Liver (tissue), 8 donors: ENCODE measurements at regions not wholly inside any gene's neighbourhood (a gene's known extent, or its start where the extent isn't known, plus 50 kb on each side); places are given as distances from the start of the nearest gene placed in this dataset.

Experiments used
- DNase-seq: peaks from one replicate; pipeline ENCODE4 v3.0.0-alpha.2; 2017; ENCODE audit warnings: low spot score
- H3K27ac ChIP-seq, 2 donors: one replicate each; pipeline ENCODE4 v1.7.0; 2013; ENCODE audit warnings: inconsistent platforms in 2 of 2, low read length in 2 of 2, control low read depth in 1 of 2, low read depth in 1 of 2, mild to moderate bottlenecking in 1 of 2
- H3K27me3 ChIP-seq, 4 donors: one replicate each; pipeline versions ENCODE4 v1.6.1 to v1.7.0; 2013; ENCODE audit warnings: low read length in 3 of 4, inconsistent platforms in 1 of 4, mild to moderate bottlenecking in 1 of 4, moderate library complexity in 1 of 4; ENCODE audit not compliant: control insufficient read depth in 4 of 4, insufficient read depth in 4 of 4
- H3K36me3 ChIP-seq, 4 donors: one replicate each; pipeline versions ENCODE4 v1.6.1 to v1.7.0; 2013; ENCODE audit warnings: low read length in 3 of 4, mild to moderate bottlenecking in 3 of 4, low read depth in 1 of 4, moderate library complexity in 1 of 4; ENCODE audit not compliant: control insufficient read depth in 4 of 4, insufficient read depth in 3 of 4
- H3K4me1 ChIP-seq, 4 donors: one replicate each; pipeline versions ENCODE4 v1.6.1 to v1.7.0; 2013; ENCODE audit warnings: low read length in 3 of 4, mild to moderate bottlenecking in 3 of 4, moderate library complexity in 1 of 4; ENCODE audit not compliant: control insufficient read depth in 4 of 4, insufficient read depth in 4 of 4
- H3K4me3 ChIP-seq, 3 donors: one replicate each; pipeline versions ENCODE4 v1.6.1 to v1.7.0; 2013; ENCODE audit warnings: low read length in 3 of 3, control low read depth in 1 of 3, low read depth in 1 of 3, mild to moderate bottlenecking in 1 of 3
- H3K9ac ChIP-seq, 2 donors: one replicate each; pipeline ENCODE4 v1.7.0; 2013; ENCODE audit warnings: low read length in 2 of 2, mild to moderate bottlenecking in 2 of 2, moderate library complexity in 2 of 2, control low read depth in 1 of 2, low read depth in 1 of 2
- H3K9me3 ChIP-seq, 4 donors: one replicate each; pipeline versions ENCODE4 v1.6.1 to v1.7.0; 2013; ENCODE audit warnings: low read length in 3 of 4; ENCODE audit not compliant: control insufficient read depth in 4 of 4
- EGR1 ChIP-seq, 2 donors: IDR thresholded peaks; 2 replicates each; pipeline ENCODE4 v1.6.1; 2016 to 2018; ENCODE audit warnings: antibody characterized with exemption in 2 of 2, low read depth in 2 of 2
- FOXA1 ChIP-seq: IDR thresholded peaks from 2 replicates; pipeline ENCODE4 v1.6.1; 2016; ENCODE audit warnings: antibody characterized with exemption
- FOXA2 ChIP-seq: IDR thresholded peaks from 2 replicates; pipeline ENCODE4 v1.6.1; 2016; ENCODE audit warnings: antibody characterized with exemption
- GABPA ChIP-seq, 2 donors: IDR thresholded peaks in 1 of 2; conservative IDR thresholded peaks in 1 of 2; 2 replicates each; pipeline ENCODE4 v1.6.1; 2016; ENCODE audit warnings: antibody characterized with exemption in 2 of 2, mild to moderate bottlenecking in 1 of 2, moderate library complexity in 1 of 2
- HNF4A ChIP-seq, 2 donors: conservative IDR thresholded peaks; 2 replicates each; pipeline ENCODE4 v1.6.1; 2016; ENCODE audit warnings: antibody characterized with exemption in 2 of 2, mild to moderate bottlenecking in 2 of 2
- HNF4G ChIP-seq: IDR thresholded peaks from 2 replicates; pipeline ENCODE4 v1.6.1; 2016; ENCODE audit warnings: antibody characterized with exemption
- JUND ChIP-seq, 2 donors: IDR thresholded peaks; 2 replicates each; pipeline ENCODE4 v1.6.1; 2016; ENCODE audit warnings: antibody characterized with exemption in 2 of 2
- NR2F2 ChIP-seq: IDR thresholded peaks from 2 replicates; pipeline ENCODE4 v1.6.1; 2016; ENCODE audit warnings: antibody characterized with exemption
- RXRA ChIP-seq, 2 donors: IDR thresholded peaks; 2 replicates each; pipeline ENCODE4 v1.6.1; 2017 to 2018; ENCODE audit warnings: antibody characterized with exemption in 2 of 2, mild to moderate bottlenecking in 1 of 2
- SP1 ChIP-seq: IDR thresholded peaks from 2 replicates; pipeline ENCODE4 v1.6.1; 2018; ENCODE audit warnings: antibody characterized with exemption, mild to moderate bottlenecking
- TAF1 ChIP-seq: conservative IDR thresholded peaks from 2 replicates; pipeline ENCODE4 v1.6.1; 2016; ENCODE audit warnings: antibody characterized with exemption, mild to moderate bottlenecking
- YY1 ChIP-seq: IDR thresholded peaks from 2 replicates; pipeline ENCODE4 v1.6.1; 2016; ENCODE audit warnings: antibody characterized with exemption, mild to moderate bottlenecking
- WGBS: extraction: QIAGEN DNeasy Blood & Tissue Kit; methylation state at CpG from one replicate; pipeline ENCODE4 v1.1.7; 2013; 5-methylcytosine and 5-hydroxymethylcytosine counted together
- TF ChIP-seq, protein P1 (sequence below): fragments of 150-350 bp; IDR thresholded peaks from 2 replicates; pipeline ENCODE4 v1.5.1; 2017; ENCODE audit warnings: improper control_type of control experiment, low read depth, low read length; ENCODE audit not compliant: missing input control
- TF ChIP-seq, protein P2 (sequence below): IDR thresholded peaks from 2 replicates; pipeline ENCODE4 v1.6.1; 2016; ENCODE audit warnings: antibody characterized with exemption
- TF ChIP-seq, protein P3 (sequence below): IDR thresholded peaks from 2 replicates; pipeline ENCODE4 v1.6.1; 2016; ENCODE audit warnings: antibody characterized with exemption, mild to moderate bottlenecking
- TF ChIP-seq, protein P4 (sequence below): IDR thresholded peaks from 2 replicates; pipeline ENCODE4 v1.6.1; 2016; ENCODE audit warnings: antibody characterized with exemption
- TF ChIP-seq, protein P5 (sequence below): IDR thresholded peaks from 2 replicates; pipeline ENCODE4 v1.6.1; 2016; ENCODE audit warnings: antibody characterized with exemption
- donor health status: healthy.
- donor health status: healthy.
- donor health status: healthy.
- donor health status: healthy.
- donor health status: healthy.

DNA sequence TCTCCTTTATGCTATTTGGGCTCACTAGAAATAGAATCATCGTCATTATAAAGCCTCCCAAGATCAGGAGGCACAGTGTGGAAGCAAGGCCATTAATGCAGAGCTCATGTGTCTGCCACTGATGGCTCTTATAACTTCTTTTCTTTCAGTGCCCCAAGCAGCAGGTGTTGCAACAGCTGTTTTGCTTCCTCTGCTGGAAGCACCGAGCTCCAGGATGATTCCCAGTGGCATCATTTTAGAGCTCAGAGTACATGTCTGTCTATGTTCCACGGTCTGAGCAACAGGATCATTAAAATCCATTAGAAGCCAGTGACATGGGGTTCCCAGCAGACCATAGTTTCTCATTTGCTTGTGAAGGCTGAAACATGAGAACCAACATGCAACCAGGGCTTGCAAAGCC lies 803.0 kb upstream of the FAT3 start:
- Histone ChIP-seq H3K27ac (no peak overlapping the region), H3K4me1 (no peaks in the 10 kb centered on the region), H3K27me3 (peaks cover 0 to 3% (median 0%) of the 10 kb centered on the region in 4 donors), H3K4me3 (no peak overlapping the region), H3K36me3 (no peaks in the 10 kb centered on the region), H3K9ac (no peak overlapping the region), H3K9me3 (no peaks in the 10 kb centered on the region)
- 60% methylated on average over 3 of the region's 3 CpGs for WGBS
- TF ChIP-seq YY1 (no peak), NR2F2 (no peak), EGR1 (IDR thresholded peaks at IDR 0.05; ENCODE audit: low read depth in 2 of 2) (no peak), RXRA (IDR thresholded peaks at IDR 0.05) (no peak)
- TF ChIP-seq, protein P1, sequence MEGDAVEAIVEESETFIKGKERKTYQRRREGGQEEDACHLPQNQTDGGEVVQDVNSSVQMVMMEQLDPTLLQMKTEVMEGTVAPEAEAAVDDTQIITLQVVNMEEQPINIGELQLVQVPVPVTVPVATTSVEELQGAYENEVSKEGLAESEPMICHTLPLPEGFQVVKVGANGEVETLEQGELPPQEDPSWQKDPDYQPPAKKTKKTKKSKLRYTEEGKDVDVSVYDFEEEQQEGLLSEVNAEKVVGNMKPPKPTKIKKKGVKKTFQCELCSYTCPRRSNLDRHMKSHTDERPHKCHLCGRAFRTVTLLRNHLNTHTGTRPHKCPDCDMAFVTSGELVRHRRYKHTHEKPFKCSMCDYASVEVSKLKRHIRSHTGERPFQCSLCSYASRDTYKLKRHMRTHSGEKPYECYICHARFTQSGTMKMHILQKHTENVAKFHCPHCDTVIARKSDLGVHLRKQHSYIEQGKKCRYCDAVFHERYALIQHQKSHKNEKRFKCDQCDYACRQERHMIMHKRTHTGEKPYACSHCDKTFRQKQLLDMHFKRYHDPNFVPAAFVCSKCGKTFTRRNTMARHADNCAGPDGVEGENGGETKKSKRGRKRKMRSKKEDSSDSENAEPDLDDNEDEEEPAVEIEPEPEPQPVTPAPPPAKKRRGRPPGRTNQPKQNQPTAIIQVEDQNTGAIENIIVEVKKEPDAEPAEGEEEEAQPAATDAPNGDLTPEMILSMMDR = no peak
- TF ChIP-seq, protein P2, sequence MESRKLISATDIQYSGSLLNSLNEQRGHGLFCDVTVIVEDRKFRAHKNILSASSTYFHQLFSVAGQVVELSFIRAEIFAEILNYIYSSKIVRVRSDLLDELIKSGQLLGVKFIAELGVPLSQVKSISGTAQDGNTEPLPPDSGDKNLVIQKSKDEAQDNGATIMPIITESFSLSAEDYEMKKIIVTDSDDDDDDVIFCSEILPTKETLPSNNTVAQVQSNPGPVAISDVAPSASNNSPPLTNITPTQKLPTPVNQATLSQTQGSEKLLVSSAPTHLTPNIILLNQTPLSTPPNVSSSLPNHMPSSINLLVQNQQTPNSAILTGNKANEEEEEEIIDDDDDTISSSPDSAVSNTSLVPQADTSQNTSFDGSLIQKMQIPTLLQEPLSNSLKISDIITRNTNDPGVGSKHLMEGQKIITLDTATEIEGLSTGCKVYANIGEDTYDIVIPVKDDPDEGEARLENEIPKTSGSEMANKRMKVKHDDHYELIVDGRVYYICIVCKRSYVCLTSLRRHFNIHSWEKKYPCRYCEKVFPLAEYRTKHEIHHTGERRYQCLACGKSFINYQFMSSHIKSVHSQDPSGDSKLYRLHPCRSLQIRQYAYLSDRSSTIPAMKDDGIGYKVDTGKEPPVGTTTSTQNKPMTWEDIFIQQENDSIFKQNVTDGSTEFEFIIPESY = no peak
- TF ChIP-seq, protein P3, sequence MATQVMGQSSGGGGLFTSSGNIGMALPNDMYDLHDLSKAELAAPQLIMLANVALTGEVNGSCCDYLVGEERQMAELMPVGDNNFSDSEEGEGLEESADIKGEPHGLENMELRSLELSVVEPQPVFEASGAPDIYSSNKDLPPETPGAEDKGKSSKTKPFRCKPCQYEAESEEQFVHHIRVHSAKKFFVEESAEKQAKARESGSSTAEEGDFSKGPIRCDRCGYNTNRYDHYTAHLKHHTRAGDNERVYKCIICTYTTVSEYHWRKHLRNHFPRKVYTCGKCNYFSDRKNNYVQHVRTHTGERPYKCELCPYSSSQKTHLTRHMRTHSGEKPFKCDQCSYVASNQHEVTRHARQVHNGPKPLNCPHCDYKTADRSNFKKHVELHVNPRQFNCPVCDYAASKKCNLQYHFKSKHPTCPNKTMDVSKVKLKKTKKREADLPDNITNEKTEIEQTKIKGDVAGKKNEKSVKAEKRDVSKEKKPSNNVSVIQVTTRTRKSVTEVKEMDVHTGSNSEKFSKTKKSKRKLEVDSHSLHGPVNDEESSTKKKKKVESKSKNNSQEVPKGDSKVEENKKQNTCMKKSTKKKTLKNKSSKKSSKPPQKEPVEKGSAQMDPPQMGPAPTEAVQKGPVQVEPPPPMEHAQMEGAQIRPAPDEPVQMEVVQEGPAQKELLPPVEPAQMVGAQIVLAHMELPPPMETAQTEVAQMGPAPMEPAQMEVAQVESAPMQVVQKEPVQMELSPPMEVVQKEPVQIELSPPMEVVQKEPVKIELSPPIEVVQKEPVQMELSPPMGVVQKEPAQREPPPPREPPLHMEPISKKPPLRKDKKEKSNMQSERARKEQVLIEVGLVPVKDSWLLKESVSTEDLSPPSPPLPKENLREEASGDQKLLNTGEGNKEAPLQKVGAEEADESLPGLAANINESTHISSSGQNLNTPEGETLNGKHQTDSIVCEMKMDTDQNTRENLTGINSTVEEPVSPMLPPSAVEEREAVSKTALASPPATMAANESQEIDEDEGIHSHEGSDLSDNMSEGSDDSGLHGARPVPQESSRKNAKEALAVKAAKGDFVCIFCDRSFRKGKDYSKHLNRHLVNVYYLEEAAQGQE = no peak
- TF ChIP-seq, protein P4, sequence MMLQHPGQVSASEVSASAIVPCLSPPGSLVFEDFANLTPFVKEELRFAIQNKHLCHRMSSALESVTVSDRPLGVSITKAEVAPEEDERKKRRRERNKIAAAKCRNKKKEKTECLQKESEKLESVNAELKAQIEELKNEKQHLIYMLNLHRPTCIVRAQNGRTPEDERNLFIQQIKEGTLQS = no peak
- no peak for DNase-seq

DNA sequence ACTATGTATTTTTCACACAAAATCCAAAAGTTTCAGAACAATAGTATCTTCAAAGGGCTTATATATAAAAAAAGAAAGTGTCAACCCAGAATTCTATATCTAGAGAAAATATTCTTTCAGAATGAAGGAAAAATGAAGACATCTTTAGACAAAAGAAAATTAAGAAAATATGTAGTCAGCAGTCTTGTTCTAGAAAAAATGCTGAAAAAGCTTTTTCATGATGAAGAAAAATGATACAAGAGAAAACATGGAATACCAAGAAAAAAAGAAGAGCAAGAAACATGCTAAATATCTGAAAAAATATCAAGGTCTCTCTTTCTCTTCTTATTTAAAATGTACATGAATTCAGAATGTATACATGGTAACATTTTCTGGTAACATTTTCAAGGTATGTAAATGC lies 816.8 kb upstream of the FAT3 start:
- H3K27me3 ChIP-seq = no peaks in the 10 kb centered on the region
- TF ChIP-seq JUND (IDR thresholded peaks at IDR 0.05) = no peak
- TF ChIP-seq, protein P3 = no peak
- no peak for TF ChIP-seq TAF1
- TF ChIP-seq, protein P5, sequence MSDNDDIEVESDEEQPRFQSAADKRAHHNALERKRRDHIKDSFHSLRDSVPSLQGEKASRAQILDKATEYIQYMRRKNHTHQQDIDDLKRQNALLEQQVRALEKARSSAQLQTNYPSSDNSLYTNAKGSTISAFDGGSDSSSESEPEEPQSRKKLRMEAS = no peak
- TF ChIP-seq HNF4G = no peak
- no peak for TF ChIP-seq FOXA2
- TF ChIP-seq, protein P1 = no peak
- no peak for TF ChIP-seq RXRA (IDR thresholded peaks at IDR 0.05)
- no peak for TF ChIP-seq FOXA1
- TF ChIP-seq, protein P4 = no peak
- TF ChIP-seq GABPA (IDR thresholded peaks at IDR 0.05 in 1 of 2, conservative IDR thresholded peaks at IDR 0.05 in 1 of 2) = no peak
- TF ChIP-seq SP1 = no peak
- TF ChIP-seq EGR1 (IDR thresholded peaks at IDR 0.05; ENCODE audit: low read depth in 2 of 2) = no peak
- TF ChIP-seq YY1 = no peak
- TF ChIP-seq HNF4A (conservative IDR thresholded peaks at IDR 0.05) = no peak

More for the DNA sequence above, 816.8 kb upstream of the FAT3 start:
- Histone ChIP-seq H3K4me1 (no peaks in the 10 kb centered on the region), H3K36me3 (no peaks in the 10 kb centered on the region), H3K9me3 (no peaks in the 10 kb centered on the region), H3K9ac (no peak overlapping the region), H3K27ac (no peak overlapping the region), H3K4me3 (no peak overlapping the region)
- DNase-seq = no peak
